ENCODE measurements at regions not wholly inside any gene's neighbourhood (a gene's known extent, or its start where the extent isn't known, plus 50 kb on each side); places are given as distances from the start of the nearest gene placed in this dataset.

DNA sequence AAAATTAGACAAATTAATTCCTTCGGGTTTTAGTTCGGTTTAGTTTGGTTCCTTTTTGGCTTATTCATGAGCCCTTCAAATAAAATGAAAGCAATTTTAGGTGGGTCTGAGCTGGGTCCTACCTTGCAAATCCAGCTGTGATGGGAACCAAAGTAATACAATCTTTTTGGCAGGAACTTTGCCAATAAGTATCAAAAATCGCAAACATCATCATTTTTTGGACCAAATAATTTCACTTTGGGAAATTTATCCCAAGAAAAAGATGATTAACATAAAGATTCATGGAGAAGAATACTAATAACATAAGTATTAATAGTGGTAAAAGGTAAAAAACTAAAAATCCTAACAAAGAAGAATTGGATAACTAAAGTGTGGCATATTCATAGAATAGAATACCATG is 67.8 kb upstream of the MYOCD start:
- DNase-seq = no peak
- no peaks in the 10 kb centered on the region for H3F3A ChIP-seq (replicated peaks; ENCODE audit: insufficient read depth)
- no peaks in the 10 kb centered on the region for H3K9me2 ChIP-seq
- 19% methylated on average over 3 of the region's 3 CpGs for WGBS (ENCODE audit: low lambda C conversion rate)
- no peaks in the 10 kb centered on the region for H3K9me3 ChIP-seq
- ChIA-PET CTCF (no interaction called here), POLR2A (no interaction called here)
- H3K27me3 ChIP-seq (ENCODE audit: insufficient read depth) = peaks cover 4% of the 10 kb centered on the region
- H3K4me2 ChIP-seq = no peak overlapping the region
- no peak overlapping the region for H3K27ac ChIP-seq (ENCODE audit: low read depth in 2 of 2, low read length in 1 of 2)
- TF ChIP-seq SMC3 (IDR thresholded peaks at IDR 0.05; ENCODE audit: low read depth, low read length) (no peak), POLR2AphosphoS5 (IDR thresholded peaks at IDR 0.05; ENCODE audit: low read depth, low read length) (no peak), TEAD4 (IDR thresholded peaks at IDR 0.05; ENCODE audit: borderline replicate concordance, insufficient read depth) (no peak), TCF12 (IDR thresholded peaks at IDR 0.05) (no peak), ZBTB33 (IDR thresholded peaks at IDR 0.05; ENCODE audit: borderline replicate concordance, low read depth) (no peak), YY1 (IDR thresholded peaks at IDR 0.05; ENCODE audit: low read depth) (no peak), NFIC (IDR thresholded peaks at IDR 0.05; ENCODE audit: borderline replicate concordance) (no peak), CTCF (IDR thresholded peaks at IDR 0.05) (no peak), REST (IDR thresholded peaks at IDR 0.05; ENCODE audit: low read depth, low read length) (no peak), RFX5 (IDR thresholded peaks at IDR 0.05; ENCODE audit: low read length) (no peak), PBX3 (IDR thresholded peaks at IDR 0.05) (no peak), SIN3A (IDR thresholded peaks at IDR 0.05; ENCODE audit: borderline replicate concordance, low read depth, low read length) (no peak), JUND (IDR thresholded peaks at IDR 0.05) (no peak), FOXJ3 (CRISPR knock-in tag; IDR thresholded peaks at IDR 0.05) (no peak)
- TF ChIP-seq, protein P1, sequence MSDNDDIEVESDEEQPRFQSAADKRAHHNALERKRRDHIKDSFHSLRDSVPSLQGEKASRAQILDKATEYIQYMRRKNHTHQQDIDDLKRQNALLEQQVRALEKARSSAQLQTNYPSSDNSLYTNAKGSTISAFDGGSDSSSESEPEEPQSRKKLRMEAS (IDR thresholded peaks at IDR 0.05; ENCODE audit: low read depth) = no peak
- H2AFZ ChIP-seq (ENCODE audit: low read depth) = no peak overlapping the region
- H3K4me3 ChIP-seq (ENCODE audit: low read depth in 2 of 2, low read length in 1 of 2) = no peak overlapping the region
- no peaks in the 10 kb centered on the region for H4K20me1 ChIP-seq (ENCODE audit: insufficient read depth)
- H3K9ac ChIP-seq = no peak overlapping the region
- no peaks in the 10 kb centered on the region for H3K79me2 ChIP-seq (ENCODE audit: insufficient read depth)
- H3K36me3 ChIP-seq (replicated peaks in 1 of 2; ENCODE audit: control insufficient read depth in 1 of 2, insufficient read depth in 2 of 2, low read length in 1 of 2) = no peaks in the 10 kb centered on the region
- H3K4me1 ChIP-seq (ENCODE audit: control insufficient read depth in 1 of 2, insufficient read depth in 2 of 2, low read depth in 1 of 2, low read length in 1 of 2) = no peaks in the 10 kb centered on the region

Data from SK-N-SH (cell line).